GM12874 (cell line): ENCODE measurements at regions not wholly inside any gene's neighbourhood (a gene's known extent, or its start where the extent isn't known, plus 50 kb on each side); places are given as distances from the start of the nearest gene placed in this dataset.

Source experiments
- TF ChIP-seq, protein P1 (sequence below): IDR thresholded peaks from 2 replicates; pipeline ENCODE4 v1.5.1; 2011; ENCODE audit warnings: low read depth, mild to moderate bottlenecking, control low read depth, low read length, moderate library complexity; ENCODE audit not compliant: insufficient read depth

DNA sequence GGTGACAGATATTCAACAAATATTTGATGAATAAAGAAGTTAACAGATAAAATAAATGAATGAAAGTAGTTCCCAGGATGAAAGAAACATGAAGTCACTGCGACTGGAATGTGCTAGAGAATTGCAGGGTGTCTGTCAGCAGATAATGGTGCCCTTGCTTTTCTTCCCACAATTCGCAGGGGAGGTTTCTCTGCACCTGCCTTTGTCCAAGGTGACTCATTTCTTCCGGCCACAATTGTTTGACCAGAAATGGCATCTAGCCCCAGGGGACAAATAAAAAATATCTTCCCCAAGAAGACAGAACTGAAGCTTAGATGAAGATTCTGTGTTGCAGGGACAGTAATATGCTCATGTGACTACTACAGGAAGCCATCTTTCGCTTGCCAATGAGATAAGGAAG is 316.1 kb upstream of the TBX3 start:
- TF ChIP-seq, protein P1, sequence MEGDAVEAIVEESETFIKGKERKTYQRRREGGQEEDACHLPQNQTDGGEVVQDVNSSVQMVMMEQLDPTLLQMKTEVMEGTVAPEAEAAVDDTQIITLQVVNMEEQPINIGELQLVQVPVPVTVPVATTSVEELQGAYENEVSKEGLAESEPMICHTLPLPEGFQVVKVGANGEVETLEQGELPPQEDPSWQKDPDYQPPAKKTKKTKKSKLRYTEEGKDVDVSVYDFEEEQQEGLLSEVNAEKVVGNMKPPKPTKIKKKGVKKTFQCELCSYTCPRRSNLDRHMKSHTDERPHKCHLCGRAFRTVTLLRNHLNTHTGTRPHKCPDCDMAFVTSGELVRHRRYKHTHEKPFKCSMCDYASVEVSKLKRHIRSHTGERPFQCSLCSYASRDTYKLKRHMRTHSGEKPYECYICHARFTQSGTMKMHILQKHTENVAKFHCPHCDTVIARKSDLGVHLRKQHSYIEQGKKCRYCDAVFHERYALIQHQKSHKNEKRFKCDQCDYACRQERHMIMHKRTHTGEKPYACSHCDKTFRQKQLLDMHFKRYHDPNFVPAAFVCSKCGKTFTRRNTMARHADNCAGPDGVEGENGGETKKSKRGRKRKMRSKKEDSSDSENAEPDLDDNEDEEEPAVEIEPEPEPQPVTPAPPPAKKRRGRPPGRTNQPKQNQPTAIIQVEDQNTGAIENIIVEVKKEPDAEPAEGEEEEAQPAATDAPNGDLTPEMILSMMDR: no peak

DNA sequence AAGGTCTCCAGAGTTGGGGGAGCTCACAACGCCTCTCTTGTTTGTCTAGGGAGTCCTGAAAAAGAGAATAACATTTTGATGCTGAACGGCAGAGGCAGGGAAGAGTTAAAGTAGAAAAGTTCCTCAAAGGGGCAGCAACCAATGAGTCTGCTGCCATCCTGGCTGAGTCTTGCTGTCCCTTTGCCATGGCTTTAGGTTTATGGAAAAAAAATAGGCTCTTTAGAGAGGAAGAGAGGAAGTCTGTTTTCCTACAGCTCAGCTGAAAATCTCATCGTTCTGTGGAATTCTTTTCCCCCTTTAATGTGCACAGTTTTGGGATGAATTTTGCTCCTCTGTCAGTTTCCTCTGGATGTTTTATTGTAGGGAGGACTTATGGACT is 314.8 kb upstream of the TBX3 start:
- TF ChIP-seq, protein P1: no peak

DNA sequence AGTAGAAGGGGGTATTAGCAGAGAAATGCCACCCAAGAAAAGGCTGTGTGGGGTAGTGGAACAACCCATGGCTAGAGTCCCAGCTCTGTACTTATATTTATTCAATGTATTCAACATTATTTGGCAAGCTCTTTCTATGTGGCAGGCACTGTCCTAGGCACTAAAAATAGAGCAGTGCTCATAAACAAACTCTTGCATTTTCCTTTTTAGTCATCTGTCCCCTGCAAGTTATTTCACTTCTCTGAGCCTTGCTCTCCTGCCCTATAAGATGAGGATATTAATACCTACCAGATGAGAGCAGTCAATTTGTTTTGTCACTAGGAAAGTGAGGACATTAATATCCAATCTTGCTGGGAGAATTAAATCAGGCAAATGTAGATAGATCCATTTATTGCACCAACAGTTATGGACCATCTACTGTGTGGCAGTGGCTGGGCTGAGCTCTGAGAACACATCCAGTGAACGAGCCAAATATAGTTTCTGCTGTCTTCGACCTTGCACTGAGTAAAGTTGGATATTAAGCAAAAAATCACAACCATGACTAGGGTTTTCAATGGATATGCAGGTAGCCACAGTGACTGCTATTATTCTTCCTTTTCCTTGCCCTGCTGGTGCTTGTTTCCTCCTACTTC is 314.3 kb upstream of the TBX3 start:
- TF ChIP-seq, protein P1: no peak

DNA sequence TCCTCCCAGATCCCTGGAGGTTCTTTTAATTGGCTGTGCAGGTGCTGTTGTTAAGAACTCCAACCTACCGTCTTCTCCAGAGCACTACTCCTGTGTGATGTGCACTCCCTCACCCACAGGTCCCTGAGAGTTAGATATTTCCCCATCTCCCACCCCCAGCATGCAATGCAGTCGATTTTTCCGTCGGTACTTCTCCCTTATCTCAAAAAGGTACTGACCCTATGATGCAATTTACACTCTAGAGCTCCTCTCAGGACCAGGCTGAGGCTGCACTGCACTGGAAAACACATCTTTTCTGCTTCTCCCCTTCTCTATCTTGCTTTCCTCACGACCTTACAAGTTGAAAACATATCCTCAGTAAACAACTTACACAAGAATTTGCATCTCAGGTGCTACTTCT is 312.4 kb upstream of the TBX3 start:
- TF ChIP-seq, protein P1: no peak

DNA sequence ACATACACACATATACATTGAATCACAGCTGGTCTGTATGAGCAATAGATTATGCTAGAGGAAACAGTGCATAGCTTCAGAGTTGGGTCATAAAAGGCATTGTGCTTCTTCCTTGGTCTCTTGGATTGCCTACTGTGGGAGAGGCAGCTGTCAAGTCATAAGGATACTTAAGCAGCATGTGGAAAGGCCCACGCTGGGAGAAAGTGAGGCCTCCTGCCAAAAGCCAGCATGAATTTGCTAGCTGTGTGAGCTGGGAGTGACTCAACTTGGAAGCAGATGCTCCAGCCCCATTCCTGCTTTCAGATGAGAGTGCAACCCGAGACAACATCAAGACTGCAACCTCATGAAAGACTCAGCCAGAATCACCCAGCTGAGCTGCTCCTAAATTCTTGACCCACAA is 311.9 kb upstream of the TBX3 start:
- TF ChIP-seq, protein P1: no peak

DNA sequence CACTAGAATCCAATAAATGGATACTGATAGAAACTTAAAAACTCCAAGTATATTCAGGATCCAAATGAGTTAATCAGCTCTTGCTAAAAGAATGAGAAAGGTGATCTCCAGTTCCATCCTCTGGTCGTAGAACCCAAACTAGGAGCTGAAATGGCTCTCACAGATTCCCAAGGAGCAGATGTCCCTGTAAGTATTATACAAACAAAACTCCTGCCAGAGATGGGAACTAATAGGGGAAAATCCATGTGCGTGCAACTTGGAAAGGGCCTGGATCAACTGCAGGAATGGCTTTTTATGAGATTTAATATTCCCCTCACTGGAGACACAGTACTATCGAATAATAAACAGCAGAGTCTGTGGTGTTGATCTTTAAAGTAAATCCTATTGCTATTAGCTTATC is 309.2 kb upstream of the TBX3 start:
- TF ChIP-seq, protein P1: no peak

DNA sequence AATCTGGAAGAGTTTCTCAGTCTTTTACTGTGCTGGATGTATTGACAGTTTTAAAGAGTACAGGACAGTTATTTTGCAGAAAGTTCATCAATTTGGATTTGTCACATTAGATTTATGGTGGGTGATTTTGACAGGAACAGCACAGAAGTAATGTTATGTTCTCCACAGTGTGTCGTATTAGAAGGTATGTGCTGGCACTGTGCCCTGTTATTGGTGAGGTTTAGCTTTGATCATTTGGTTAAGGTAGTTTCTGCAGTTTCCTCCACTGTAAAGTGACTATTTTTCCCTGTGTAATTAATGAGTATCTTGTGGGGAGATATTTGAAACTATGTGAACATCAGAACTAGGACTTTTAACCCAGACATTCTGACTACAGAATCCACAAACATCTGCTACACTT is 308.5 kb upstream of the TBX3 start:
- TF ChIP-seq, protein P1: no peak
